MM.1S (cell line): ENCODE measurements at regions not wholly inside any gene's neighbourhood (a gene's known extent, or its start where the extent isn't known, plus 50 kb on each side); places are given as distances from the start of the nearest gene placed in this dataset.

Experiments used
- DNase-seq: peaks from one replicate; pipeline ENCODE4 v3.0.0-alpha.2; 2015
- H2AFZ ChIP-seq: fragments of 300-600 bp; sonication (generic); 2 replicates; pipeline ENCODE4 v1.6.0; 2016; ENCODE audit warnings: antibody characterized with exemption, low read length
- H3F3A ChIP-seq: fragments of 300-600 bp; sonication (generic); 2 replicates; pipeline ENCODE4 v1.6.1; 2016; ENCODE audit warnings: mild to moderate bottlenecking, antibody characterized with exemption, low read length, moderate library complexity, mixed read lengths; ENCODE audit not compliant: insufficient read depth
- H3K27ac ChIP-seq: fragments of 300-600 bp; sonication (generic); 2 replicates; pipeline ENCODE4 v1.5.1; 2016; ENCODE audit warnings: mild to moderate bottlenecking, low read length
- H3K27me3 ChIP-seq: fragments of 300-600 bp; sonication (generic); replicated peaks from 2 replicates; pipeline ENCODE4 v1.6.0; 2016; ENCODE audit warnings: low read length; ENCODE audit not compliant: insufficient read depth
- H3K36me3 ChIP-seq: fragments of 300-600 bp; sonication (generic); replicated peaks from 2 replicates; pipeline ENCODE4 v1.6.1; 2016; ENCODE audit warnings: mild to moderate bottlenecking, low read length, mixed read lengths; ENCODE audit not compliant: insufficient read depth
- H3K4me1 ChIP-seq: fragments of 300-600 bp; sonication (generic); 2 replicates; pipeline ENCODE4 v1.6.1; 2016; ENCODE audit warnings: low read length, mixed read lengths
- H3K4me2 ChIP-seq: fragments of 300-600 bp; sonication (generic); 2 replicates; pipeline ENCODE4 v1.6.0; 2016; ENCODE audit warnings: low read depth, low read length
- H3K4me3 ChIP-seq: fragments of 300-600 bp; sonication (generic); 2 replicates; pipeline ENCODE4 v1.5.1; 2016; ENCODE audit warnings: low read length, mixed read lengths
- H3K79me2 ChIP-seq: fragments of 300-600 bp; sonication (generic); 2 replicates; pipeline ENCODE4 v1.6.1; 2016; ENCODE audit warnings: mixed run types, low read length, mixed read lengths
- H3K9ac ChIP-seq: fragments of 300-600 bp; sonication (generic); 2 replicates; pipeline ENCODE4 v1.6.1; 2016; ENCODE audit warnings: low read length, mixed read lengths
- H3K9me2 ChIP-seq: fragments of 300-600 bp; sonication (generic); replicated peaks from 2 replicates; pipeline ENCODE4 v1.6.1; 2016; ENCODE audit warnings: mild to moderate bottlenecking, low read length, mixed read lengths; ENCODE audit not compliant: insufficient read depth
- H3K9me3 ChIP-seq: fragments of 300-600 bp; sonication (generic); replicated peaks from 2 replicates; pipeline ENCODE4 v1.6.1; 2016; ENCODE audit warnings: mild to moderate bottlenecking, low read length, mixed read lengths; ENCODE audit not compliant: insufficient read depth
- H4K20me1 ChIP-seq: fragments of 300-600 bp; sonication (generic); 2 replicates; pipeline ENCODE4 v1.6.1; 2016; ENCODE audit warnings: mild to moderate bottlenecking, low read length, moderate library complexity, mixed read lengths; ENCODE audit not compliant: insufficient read depth
- CTCF ChIP-seq: fragments of 300-600 bp; sonication (generic); IDR thresholded peaks from 2 replicates; pipeline ENCODE4 v1.5.1; 2016; ENCODE audit warnings: antibody characterized with exemption, low read length, mixed read lengths
- EZH2 ChIP-seq: fragments of 300-600 bp; sonication (generic); optimal IDR thresholded peaks from 2 replicates; pipeline ENCODE3; 2017; ENCODE audit warnings: low read depth, mild to moderate bottlenecking, antibody characterized with exemption, low read length, mixed read lengths
- EZH2phosphoT487 ChIP-seq: fragments of 300-600 bp; sonication (generic); IDR thresholded peaks from 2 replicates; pipeline ENCODE4 v1.6.1; 2018; ENCODE audit warnings: antibody characterized with exemption, low read length

GRCh38 chr5:130529511-130530485 is 625.5 kb downstream of the CHSY3 start:
- no peak overlapping the region for H2AFZ ChIP-seq
- no peak overlapping the region for H3K9ac ChIP-seq
- no peaks in the 10 kb centered on the region for H3K9me3 ChIP-seq
- H3F3A ChIP-seq: no peaks in the 10 kb centered on the region
- no peaks in the 10 kb centered on the region for H3K9me2 ChIP-seq
- H3K4me1 ChIP-seq: no peaks in the 10 kb centered on the region
- no peak overlapping the region for H3K4me2 ChIP-seq
- DNase-seq: no peak
- no peaks in the 10 kb centered on the region for H3K27me3 ChIP-seq
- H4K20me1 ChIP-seq: no peaks in the 10 kb centered on the region
- H3K4me3 ChIP-seq: no peak overlapping the region
- TF ChIP-seq CTCF: no peak
- no peak for TF ChIP-seq EZH2
- H3K27ac ChIP-seq: no peak overlapping the region
- no peaks in the 10 kb centered on the region for H3K36me3 ChIP-seq
- no peaks in the 10 kb centered on the region for H3K79me2 ChIP-seq

GRCh38 chr5:130529111-130529510 is 624.8 kb downstream of the CHSY3 start:
- no peak overlapping the region for H3K27ac ChIP-seq
- no peaks in the 10 kb centered on the region for H3K4me1 ChIP-seq
- TF ChIP-seq CTCF: no peak
- TF ChIP-seq EZH2: no peak
- TF ChIP-seq EZH2phosphoT487: no peak
- H3K4me2 ChIP-seq: no peak overlapping the region
- no peaks in the 10 kb centered on the region for H3K79me2 ChIP-seq
- H3K27me3 ChIP-seq: no peaks in the 10 kb centered on the region
- H4K20me1 ChIP-seq: no peaks in the 10 kb centered on the region
- no peaks in the 10 kb centered on the region for H3F3A ChIP-seq
- H3K36me3 ChIP-seq: no peaks in the 10 kb centered on the region
- H3K9me3 ChIP-seq: no peaks in the 10 kb centered on the region
- H3K4me3 ChIP-seq: no peak overlapping the region
- H3K9ac ChIP-seq: no peak overlapping the region
- no peak for DNase-seq
- H3K9me2 ChIP-seq: no peaks in the 10 kb centered on the region
- H2AFZ ChIP-seq: no peak overlapping the region

- H3K9ac ChIP-seq: no peak overlapping the region
- DNase-seq: no peak
- H3F3A ChIP-seq: no peaks in the 10 kb centered on the region
- H3K79me2 ChIP-seq: no peaks in the 10 kb centered on the region
- H4K20me1 ChIP-seq: no peaks in the 10 kb centered on the region
- H3K4me3 ChIP-seq: no peak overlapping the region
- no peaks in the 10 kb centered on the region for H3K9me3 ChIP-seq
- no peaks in the 10 kb centered on the region for H3K9me2 ChIP-seq
- H3K4me1 ChIP-seq: no peaks in the 10 kb centered on the region
- no peak overlapping the region for H2AFZ ChIP-seq
- TF ChIP-seq EZH2 (no peak), CTCF (no peak), EZH2phosphoT487 (no peak)
- H3K36me3 ChIP-seq: no peaks in the 10 kb centered on the region
- no peak overlapping the region for H3K4me2 ChIP-seq
- H3K27me3 ChIP-seq: no peaks in the 10 kb centered on the region
- no peak overlapping the region for H3K27ac ChIP-seq
These were observed 624.2 kb downstream of the CHSY3 start for GRCh38 chr5:130528474-130528873.
